Brain microvascular endothelial cell (primary cell): ENCODE measurements at regions not wholly inside any gene's neighbourhood (a gene's known extent, or its start where the extent isn't known, plus 50 kb on each side); places are given as distances from the start of the nearest gene placed in this dataset.
A peak's percentile ranks its signal among the peaks of the same experiment; 100 is the strongest.

Source experiments
- DNase-seq: peaks from one replicate; pipeline ENCODE4 v3.0.0-alpha.2; 2020
- H3K27ac ChIP-seq: fragments of 250-450 bp; sonication (Bioruptor Pico); 2 replicates; pipeline ENCODE4 v1.5.1; 2020; ENCODE audit warnings: mild to moderate bottlenecking, moderate library complexity
- H3K27me3 ChIP-seq: fragments of 250-450 bp; sonication (Bioruptor Pico); replicated peaks from 2 replicates; pipeline ENCODE4 v1.5.1; 2020; ENCODE audit warnings: mild to moderate bottlenecking
- H3K36me3 ChIP-seq: fragments of 250-450 bp; sonication (Bioruptor Pico); replicated peaks from 2 replicates; pipeline ENCODE4 v1.5.1; 2020; ENCODE audit warnings: mild to moderate bottlenecking
- H3K4me3 ChIP-seq: 2 replicates; pipeline ENCODE4 v1.5.1; 2011; ENCODE audit warnings: low read depth, mild to moderate bottlenecking, control low read depth, low read length, moderate library complexity
- CTCF ChIP-seq: IDR thresholded peaks from 2 replicates; pipeline ENCODE4 v1.5.1; 2011; ENCODE audit warnings: low read depth, mild to moderate bottlenecking, moderate library complexity, low read length, control low read depth, inconsistent platforms; ENCODE audit errors: missing control alignments
- in situ Hi-C: cut with HindIII; loops from 2 replicates; pipeline ENCODE4 v1.10.0; 2017; ENCODE audit warnings: low sequenced_read_pairs, low pct_ligation_motif_present

GRCh38 chr5:120803282-120803681, 339.2 kb downstream of the PRR16 start:
- no peak overlapping the region for H3K4me3 ChIP-seq
- H3K36me3 ChIP-seq, result no peaks in the 10 kb centered on the region
- no peak for DNase-seq

GRCh38 chr5:120805131-120805530, 341.0 kb downstream of the PRR16 start:
- Histone ChIP-seq H3K4me3 (no peak overlapping the region), H3K27ac (no peak overlapping the region), H3K27me3 (no peaks in the 10 kb centered on the region), H3K36me3 (no peaks in the 10 kb centered on the region)
- no peak for TF ChIP-seq CTCF
- DNase-seq, result no peak
- in situ Hi-C loops, result no loop called here

More at GRCh38 chr5:120803282-120803681, 339.2 kb downstream of the PRR16 start:
- no peak overlapping the region for H3K27ac ChIP-seq
- in situ Hi-C loops, result no loop called here
- H3K27me3 ChIP-seq, result no peaks in the 10 kb centered on the region
- TF ChIP-seq CTCF, result no peak

- TF ChIP-seq CTCF, result no peak
- no peaks in the 10 kb centered on the region for H3K27me3 ChIP-seq
- H3K4me3 ChIP-seq, result no peak overlapping the region
- H3K27ac ChIP-seq, result no peak overlapping the region
- DNase-seq, result peak; percentile 19
- in situ Hi-C loops, result no loop called here
- H3K36me3 ChIP-seq, result no peaks in the 10 kb centered on the region
These were observed 342.1 kb downstream of the PRR16 start for GRCh38 chr5:120806202-120806601.

GRCh38 chr5:120808135-120808534, 344.0 kb downstream of the PRR16 start:
- DNase-seq, result no peak
- in situ Hi-C loops, result no loop called here
- no peak for TF ChIP-seq CTCF
- no peak overlapping the region for H3K27ac ChIP-seq
- H3K36me3 ChIP-seq, result no peaks in the 10 kb centered on the region
- no peak overlapping the region for H3K4me3 ChIP-seq
- no peaks in the 10 kb centered on the region for H3K27me3 ChIP-seq

- H3K36me3 ChIP-seq, result no peaks in the 10 kb centered on the region
- TF ChIP-seq CTCF, result no peak
- in situ Hi-C loops, result no loop called here
- peak; percentile 29 for DNase-seq
- no peak overlapping the region for H3K27ac ChIP-seq
- H3K27me3 ChIP-seq, result no peaks in the 10 kb centered on the region
- H3K4me3 ChIP-seq, result no peak overlapping the region
These were observed 344.5 kb downstream of the PRR16 start for GRCh38 chr5:120808606-120809005.

GRCh38 chr5:120813551-120813950, 349.5 kb downstream of the PRR16 start:
- H3K27ac ChIP-seq, result no peak overlapping the region
- H3K4me3 ChIP-seq, result no peak overlapping the region
- in situ Hi-C loops, result no loop called here
- no peak for TF ChIP-seq CTCF
- no peaks in the 10 kb centered on the region for H3K27me3 ChIP-seq
- no peaks in the 10 kb centered on the region for H3K36me3 ChIP-seq
- DNase-seq, result no peak
